Liver (tissue), 8 donors: ENCODE measurements at regions not wholly inside any gene's neighbourhood (a gene's known extent, or its start where the extent isn't known, plus 50 kb on each side); places are given as distances from the start of the nearest gene placed in this dataset.

ENCODE experiments used
- DNase-seq: peaks from one replicate; pipeline ENCODE4 v3.0.0-alpha.2; 2017; ENCODE audit warnings: low spot score
- H3K27ac ChIP-seq, 2 donors: one replicate each; pipeline ENCODE4 v1.7.0; 2013; ENCODE audit warnings: inconsistent platforms in 2 of 2, low read length in 2 of 2, control low read depth in 1 of 2, low read depth in 1 of 2, mild to moderate bottlenecking in 1 of 2
- H3K27me3 ChIP-seq, 4 donors: one replicate each; pipeline versions ENCODE4 v1.6.1 to v1.7.0; 2013; ENCODE audit warnings: low read length in 3 of 4, inconsistent platforms in 1 of 4, mild to moderate bottlenecking in 1 of 4, moderate library complexity in 1 of 4; ENCODE audit not compliant: control insufficient read depth in 4 of 4, insufficient read depth in 4 of 4
- H3K36me3 ChIP-seq, 4 donors: one replicate each; pipeline versions ENCODE4 v1.6.1 to v1.7.0; 2013; ENCODE audit warnings: low read length in 3 of 4, mild to moderate bottlenecking in 3 of 4, low read depth in 1 of 4, moderate library complexity in 1 of 4; ENCODE audit not compliant: control insufficient read depth in 4 of 4, insufficient read depth in 3 of 4
- H3K4me1 ChIP-seq, 4 donors: one replicate each; pipeline versions ENCODE4 v1.6.1 to v1.7.0; 2013; ENCODE audit warnings: low read length in 3 of 4, mild to moderate bottlenecking in 3 of 4, moderate library complexity in 1 of 4; ENCODE audit not compliant: control insufficient read depth in 4 of 4, insufficient read depth in 4 of 4
- H3K4me3 ChIP-seq, 3 donors: one replicate each; pipeline versions ENCODE4 v1.6.1 to v1.7.0; 2013; ENCODE audit warnings: low read length in 3 of 3, control low read depth in 1 of 3, low read depth in 1 of 3, mild to moderate bottlenecking in 1 of 3
- H3K9ac ChIP-seq, 2 donors: one replicate each; pipeline ENCODE4 v1.7.0; 2013; ENCODE audit warnings: low read length in 2 of 2, mild to moderate bottlenecking in 2 of 2, moderate library complexity in 2 of 2, control low read depth in 1 of 2, low read depth in 1 of 2
- H3K9me3 ChIP-seq, 4 donors: one replicate each; pipeline versions ENCODE4 v1.6.1 to v1.7.0; 2013; ENCODE audit warnings: low read length in 3 of 4; ENCODE audit not compliant: control insufficient read depth in 4 of 4
- ATF3 ChIP-seq: IDR thresholded peaks from 2 replicates; pipeline ENCODE4 v1.6.1; 2016; ENCODE audit warnings: antibody characterized with exemption
- CTCF ChIP-seq: fragments of 150-350 bp; IDR thresholded peaks from 2 replicates; pipeline ENCODE4 v1.5.1; 2017; ENCODE audit warnings: improper control_type of control experiment, low read depth, low read length; ENCODE audit not compliant: missing input control
- EGR1 ChIP-seq, 2 donors: IDR thresholded peaks; 2 replicates each; pipeline ENCODE4 v1.6.1; 2016 to 2018; ENCODE audit warnings: antibody characterized with exemption in 2 of 2, low read depth in 2 of 2
- FOXA1 ChIP-seq: IDR thresholded peaks from 2 replicates; pipeline ENCODE4 v1.6.1; 2016; ENCODE audit warnings: antibody characterized with exemption
- FOXA2 ChIP-seq: IDR thresholded peaks from 2 replicates; pipeline ENCODE4 v1.6.1; 2016; ENCODE audit warnings: antibody characterized with exemption
- GABPA ChIP-seq, 2 donors: IDR thresholded peaks in 1 of 2; conservative IDR thresholded peaks in 1 of 2; 2 replicates each; pipeline ENCODE4 v1.6.1; 2016; ENCODE audit warnings: antibody characterized with exemption in 2 of 2, mild to moderate bottlenecking in 1 of 2, moderate library complexity in 1 of 2
- HNF4G ChIP-seq: IDR thresholded peaks from 2 replicates; pipeline ENCODE4 v1.6.1; 2016; ENCODE audit warnings: antibody characterized with exemption
- JUND ChIP-seq, 2 donors: IDR thresholded peaks; 2 replicates each; pipeline ENCODE4 v1.6.1; 2016; ENCODE audit warnings: antibody characterized with exemption in 2 of 2
- MAX ChIP-seq: IDR thresholded peaks from 2 replicates; pipeline ENCODE4 v1.6.1; 2016; ENCODE audit warnings: antibody characterized with exemption
- NR2F2 ChIP-seq: IDR thresholded peaks from 2 replicates; pipeline ENCODE4 v1.6.1; 2016; ENCODE audit warnings: antibody characterized with exemption
- RAD21 ChIP-seq, 2 donors: IDR thresholded peaks; 2 replicates each; pipeline ENCODE4 v1.6.1; 2016; ENCODE audit warnings: antibody characterized with exemption in 2 of 2, mild to moderate bottlenecking in 2 of 2
- REST ChIP-seq: IDR thresholded peaks from 2 replicates; pipeline ENCODE4 v1.6.1; 2016; ENCODE audit warnings: antibody characterized with exemption, mild to moderate bottlenecking
- RXRA ChIP-seq, 2 donors: IDR thresholded peaks; 2 replicates each; pipeline ENCODE4 v1.6.1; 2017 to 2018; ENCODE audit warnings: antibody characterized with exemption in 2 of 2, mild to moderate bottlenecking in 1 of 2
- TAF1 ChIP-seq: conservative IDR thresholded peaks from 2 replicates; pipeline ENCODE4 v1.6.1; 2016; ENCODE audit warnings: antibody characterized with exemption, mild to moderate bottlenecking
- YY1 ChIP-seq: IDR thresholded peaks from 2 replicates; pipeline ENCODE4 v1.6.1; 2016; ENCODE audit warnings: antibody characterized with exemption, mild to moderate bottlenecking
- ZBTB33 ChIP-seq: IDR thresholded peaks from 2 replicates; pipeline ENCODE4 v1.6.1; 2016; ENCODE audit warnings: antibody characterized with exemption
- WGBS: extraction: QIAGEN DNeasy Blood & Tissue Kit; methylation state at CpG from one replicate; pipeline ENCODE4 v1.1.7; 2013; 5-methylcytosine and 5-hydroxymethylcytosine counted together
- donor health status: healthy.
- donor health status: healthy.
- donor health status: healthy.
- donor health status: healthy.
- donor health status: healthy.

- Histone ChIP-seq H3K4me1 (no peaks in the 10 kb centered on the region), H3K9ac (no peak overlapping the region), H3K36me3 (no peaks in the 10 kb centered on the region), H3K4me3 (no peak overlapping the region), H3K27me3 (no peaks in the 10 kb centered on the region), H3K27ac (no peak overlapping the region), H3K9me3 (peaks cover 0 to 4% (median 1%) of the 10 kb centered on the region in 4 donors)
- no peak for DNase-seq
- 78% methylated on average over 1 of the region's 1 CpG for WGBS
- TF ChIP-seq YY1 = no peak
- no peak for TF ChIP-seq ATF3
- TF ChIP-seq GABPA (IDR thresholded peaks at IDR 0.05 in 1 of 2, conservative IDR thresholded peaks at IDR 0.05 in 1 of 2) = no peak
- TF ChIP-seq RXRA (IDR thresholded peaks at IDR 0.05) = no peak
- TF ChIP-seq JUND (IDR thresholded peaks at IDR 0.05) = no peak
- no peak for TF ChIP-seq HNF4G
- TF ChIP-seq NR2F2 = no peak
- no peak for TF ChIP-seq EGR1 (IDR thresholded peaks at IDR 0.05; ENCODE audit: low read depth in 2 of 2)
- TF ChIP-seq FOXA2 = no peak
Observed at GRCh38 chr1:71285529-71285928, 204.7 kb upstream of the ZRANB2 start.

- Histone ChIP-seq H3K36me3 (no peaks in the 10 kb centered on the region), H3K4me3 (no peak overlapping the region), H3K4me1 (no peaks in the 10 kb centered on the region), H3K27me3 (no peaks in the 10 kb centered on the region), H3K9me3 (no peaks in the 10 kb centered on the region), H3K27ac (no peak overlapping the region), H3K9ac (no peak overlapping the region)
- TF ChIP-seq REST (no peak), YY1 (no peak), RXRA (IDR thresholded peaks at IDR 0.05) (no peak), MAX (no peak), RAD21 (IDR thresholded peaks at IDR 0.05) (no peak), FOXA1 (no peak), CTCF (no peak), JUND (IDR thresholded peaks at IDR 0.05) (no peak), TAF1 (no peak), ZBTB33 (no peak), HNF4G (no peak), FOXA2 (no peak)
- DNase-seq = no peak
Observed at GRCh38 chr1:71276466-71276865, 195.6 kb upstream of the ZRANB2 start.
